ENCODE measurements at regions not wholly inside any gene's neighbourhood (a gene's known extent, or its start where the extent isn't known, plus 50 kb on each side); places are given as distances from the start of the nearest gene placed in this dataset.

DNA sequence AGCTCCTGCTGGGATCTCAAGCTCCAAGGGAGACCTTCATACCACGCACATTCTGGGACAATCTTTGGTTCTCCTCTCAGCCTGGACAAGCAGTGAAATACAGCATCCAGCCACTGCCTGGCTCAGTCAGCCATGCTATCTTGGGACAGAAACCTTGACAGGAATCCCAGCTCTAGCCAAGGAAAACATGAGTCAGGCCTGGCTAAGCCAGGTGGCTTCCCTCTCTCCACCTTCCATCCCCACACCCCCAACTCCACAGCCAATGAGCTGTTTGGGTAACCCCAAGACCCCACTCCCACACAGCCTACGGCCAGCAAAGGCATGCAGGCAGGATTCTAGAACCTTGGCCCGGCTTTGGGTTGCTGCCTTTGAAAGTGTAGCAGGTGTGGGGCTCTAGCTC lies 64.9 kb downstream of the MCFD2 start:
- DNase-seq = no peak

DNA sequence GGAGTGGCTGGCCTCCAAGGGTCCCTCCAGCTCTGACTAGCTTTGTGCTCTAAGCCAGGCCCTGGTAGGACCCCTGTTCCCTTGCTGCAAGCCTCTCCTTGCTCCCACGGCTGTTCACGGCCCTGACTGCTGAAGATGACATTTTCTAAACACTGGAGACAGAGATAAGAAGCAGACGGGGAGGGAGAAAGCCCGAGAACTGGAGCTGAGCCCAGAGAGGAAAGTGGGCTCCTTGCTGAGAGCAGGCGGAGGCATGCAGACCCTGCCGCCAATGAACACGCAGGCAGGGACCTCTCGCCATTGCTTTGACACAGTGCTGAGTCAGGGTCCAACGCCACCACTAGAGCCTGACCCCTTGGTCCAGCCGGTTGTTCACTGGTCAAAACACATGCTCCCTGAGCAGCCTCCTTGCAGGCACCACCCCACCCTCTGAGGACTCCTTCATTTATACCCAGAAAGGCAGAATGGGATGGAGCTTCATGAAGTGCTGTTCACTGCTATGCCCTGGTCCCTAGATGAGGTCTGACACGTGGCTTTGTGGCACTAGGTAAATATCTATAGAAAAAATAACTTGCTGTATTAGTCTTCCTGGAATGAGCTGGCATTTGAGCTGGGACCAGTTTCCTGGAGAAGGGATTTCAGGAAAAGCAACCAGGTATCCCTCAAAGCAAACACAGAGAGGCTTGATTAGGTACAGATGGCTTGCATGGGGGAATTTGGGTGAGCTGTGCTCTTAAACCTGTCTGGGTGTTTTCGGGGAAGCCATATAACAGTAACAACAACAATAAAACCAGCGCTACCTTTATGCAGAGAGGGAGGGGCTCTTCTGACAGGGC lies 65.7 kb downstream of the MCFD2 start:
- DNase-seq = no peak

DNA sequence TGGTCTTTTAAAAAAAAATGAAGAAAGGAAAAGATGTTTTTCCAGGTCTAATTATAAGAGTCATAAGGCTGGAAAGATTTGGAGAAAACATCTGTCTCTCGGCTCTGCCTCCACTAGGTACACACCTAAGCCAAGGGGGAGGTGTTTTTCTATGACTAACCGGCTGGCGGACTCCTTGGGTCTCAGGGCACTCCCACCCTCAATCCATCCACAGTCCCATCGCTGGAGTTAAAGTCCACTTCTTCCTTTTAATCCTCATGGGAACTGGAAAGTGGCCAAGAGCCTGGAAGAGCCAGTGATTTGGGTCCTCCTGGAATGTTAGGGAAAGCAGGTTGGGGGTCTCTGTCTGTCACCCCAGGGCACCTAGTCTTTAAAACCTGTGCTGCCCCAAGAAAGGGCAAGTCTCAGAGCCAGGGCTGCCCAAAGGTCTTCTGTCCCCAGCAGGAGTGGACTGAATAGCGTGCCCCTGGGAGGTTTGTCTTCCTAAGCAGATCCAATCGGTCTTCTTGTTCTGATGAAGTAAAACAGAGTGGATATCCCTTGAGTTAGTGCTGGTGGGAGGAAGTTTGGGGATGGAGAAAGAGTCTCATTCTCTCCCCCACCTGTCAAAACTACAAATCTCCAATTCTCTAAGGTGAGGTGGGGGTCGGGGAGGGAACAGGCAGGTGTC lies 66.4 kb downstream of the MCFD2 start:
- peak in 1 of 2 experiments; percentile 19 for DNase-seq

DNA sequence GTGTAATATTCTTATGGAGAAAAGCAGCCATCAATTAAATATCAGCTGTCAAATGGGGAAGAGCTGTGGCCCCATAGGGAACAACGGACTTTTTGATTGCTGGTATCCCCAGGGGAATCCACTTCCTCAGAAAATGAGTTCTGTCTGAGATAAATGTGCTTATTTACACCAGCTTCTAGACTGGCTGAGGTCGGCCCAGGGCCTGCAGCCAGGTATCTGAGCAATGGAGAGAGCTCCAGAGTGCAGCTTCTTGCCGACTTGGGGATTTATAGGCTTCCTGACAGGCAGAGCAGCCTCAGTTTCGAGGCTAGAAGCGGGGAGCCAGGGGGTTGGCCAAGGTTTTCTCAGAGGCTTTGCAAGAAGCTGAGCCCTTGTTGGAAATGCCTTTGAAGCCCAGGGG lies 67.2 kb downstream of the MCFD2 start:
- DNase-seq = peak in 1 of 2 experiments; percentile 17

DNA sequence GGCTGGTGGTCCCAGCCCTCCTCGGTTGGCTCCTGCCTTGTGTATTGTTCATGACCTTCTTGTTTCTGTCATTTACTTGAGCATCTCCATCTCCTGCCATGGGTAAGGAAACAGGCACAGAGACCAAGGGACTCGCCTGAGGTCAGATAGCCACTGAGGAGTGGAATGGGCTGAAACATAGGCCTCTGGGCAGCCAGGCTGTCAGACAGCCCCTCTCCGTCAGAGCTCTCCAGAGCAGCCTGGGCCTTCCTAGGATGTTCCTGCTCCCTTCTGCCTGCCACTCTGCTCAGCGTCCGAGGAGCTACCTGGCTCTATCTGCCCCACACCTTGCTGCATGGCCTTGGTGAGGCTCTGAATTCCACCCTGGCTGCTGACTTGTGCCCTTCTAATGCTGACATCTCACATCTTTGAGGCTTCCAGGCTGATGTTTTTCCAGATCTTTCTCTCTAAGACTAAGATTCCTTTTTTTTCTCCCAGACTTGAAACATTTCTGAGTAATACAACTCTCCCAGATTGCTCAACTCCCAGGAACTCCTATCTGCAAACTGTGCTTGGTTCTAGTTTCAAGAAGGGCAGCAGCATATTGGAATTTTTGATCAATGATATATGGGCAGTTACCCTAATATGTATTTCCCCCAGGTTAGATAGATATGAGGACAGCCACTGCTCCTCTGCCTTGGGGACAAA lies 67.7 kb downstream of the MCFD2 start:
- peak in 1 of 2 experiments; percentile 23 for DNase-seq

DNA sequence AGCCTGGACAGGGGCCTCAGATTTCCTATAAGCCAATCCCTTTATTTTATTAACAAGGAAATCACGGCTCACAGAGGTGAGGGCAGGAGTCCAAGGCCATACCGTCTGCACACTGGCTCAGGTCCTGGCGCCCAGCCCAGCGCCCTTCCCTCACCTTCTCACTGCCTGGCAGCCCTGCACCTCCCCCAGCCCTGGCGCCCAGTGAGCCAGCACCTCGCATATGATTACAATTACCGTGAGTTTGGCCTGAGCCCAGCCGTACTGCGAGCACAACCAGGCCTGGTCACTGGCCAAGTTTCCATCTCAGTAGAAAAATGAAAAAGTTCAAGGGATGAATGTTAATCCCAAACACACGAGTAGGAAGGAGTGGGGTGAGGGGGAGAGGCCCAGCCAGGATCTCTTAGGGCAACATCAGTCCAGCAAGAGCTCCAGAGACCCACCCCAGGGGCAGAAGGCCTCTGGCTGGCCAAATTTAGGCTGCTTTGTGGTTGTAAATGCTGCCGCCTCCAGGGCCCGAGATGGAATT lies 68.4 kb downstream of the MCFD2 start:
- DNase-seq = peak; percentile 56 to 92

DNA sequence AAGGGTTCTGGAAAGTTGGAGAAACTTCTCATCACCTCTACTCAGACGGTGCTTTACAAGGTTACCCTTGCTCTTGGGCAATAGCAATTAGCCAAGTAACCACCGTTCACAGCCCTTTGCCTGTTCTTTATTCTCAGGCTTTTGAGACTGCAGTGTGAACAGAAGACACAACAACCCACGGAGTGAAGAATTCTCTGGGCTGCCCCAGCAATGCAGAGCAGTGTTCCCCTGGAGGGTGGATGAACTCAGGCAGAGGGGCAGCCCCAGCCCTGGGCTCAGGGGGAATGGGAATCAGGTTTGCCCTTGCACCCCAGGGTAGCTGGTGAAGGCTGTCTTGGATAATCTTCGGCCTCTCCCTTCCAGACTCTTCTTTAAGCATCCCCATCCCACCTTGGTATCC lies 69.1 kb downstream of the MCFD2 start:
- no peak for DNase-seq

DNA sequence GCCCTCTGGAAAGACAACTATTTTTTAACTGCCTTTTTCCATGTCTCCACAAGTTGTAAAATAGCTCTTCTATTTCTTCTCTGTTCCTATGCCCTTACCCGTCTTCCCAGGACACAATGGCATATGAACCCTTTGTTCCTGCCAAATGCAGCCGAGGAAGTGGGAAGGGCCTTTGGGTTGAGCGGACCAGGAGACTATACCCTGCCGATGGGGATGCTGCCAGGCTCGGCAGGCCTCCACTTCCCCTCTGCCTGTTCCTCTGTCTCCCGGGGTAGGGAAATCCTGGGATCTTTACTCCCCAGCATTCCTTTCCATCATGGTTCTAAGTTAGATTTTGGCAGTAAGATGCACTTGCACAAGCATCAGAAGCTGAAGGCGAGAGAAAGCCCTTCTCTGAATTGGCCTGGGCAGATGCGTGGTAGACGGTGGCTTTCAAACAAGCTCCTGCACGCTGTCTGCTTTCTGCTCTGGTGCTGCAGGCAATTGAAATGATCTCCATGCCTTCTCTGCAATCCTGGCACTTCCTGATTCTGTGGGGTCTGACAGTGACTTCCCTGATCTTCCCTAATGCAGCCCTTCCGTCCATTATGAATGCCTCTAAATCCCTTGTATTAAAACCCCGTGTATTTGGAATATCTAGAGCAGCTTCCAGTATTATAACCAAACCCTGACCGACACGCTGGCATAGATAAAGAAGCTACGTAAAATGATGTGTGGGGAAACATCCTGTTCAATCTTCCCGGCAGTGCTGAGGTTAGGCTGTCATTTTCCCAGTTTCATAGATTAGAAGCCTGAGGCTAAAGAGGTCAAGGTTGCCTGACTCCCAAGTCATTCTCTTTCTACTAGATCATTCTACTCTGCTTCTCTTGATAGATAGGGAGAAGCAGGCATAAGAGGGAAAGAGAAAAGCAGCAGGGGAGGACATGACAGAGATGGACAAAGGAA lies 69.8 kb downstream of the MCFD2 start:
- DNase-seq = no peak

DNA sequence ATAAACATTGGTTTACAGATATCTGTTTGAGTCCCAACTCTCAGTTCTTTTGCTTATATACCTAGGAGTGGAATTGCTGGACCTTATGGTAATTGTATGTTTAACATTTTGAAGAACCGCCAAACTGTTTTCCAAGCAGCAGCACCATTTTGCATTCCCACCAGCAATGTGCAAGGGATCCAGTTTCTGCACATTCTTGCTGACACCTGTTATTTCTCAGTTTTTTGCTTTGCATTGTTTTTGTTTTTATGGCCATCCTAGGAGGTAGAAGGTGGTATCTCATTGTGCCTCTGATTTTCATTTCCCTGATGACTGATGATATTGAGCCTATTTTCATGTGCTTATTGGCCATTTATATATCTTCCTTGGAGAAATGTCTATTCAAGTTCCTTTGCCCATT lies 71.2 kb downstream of the MCFD2 start:
- no peak for DNase-seq

DNA sequence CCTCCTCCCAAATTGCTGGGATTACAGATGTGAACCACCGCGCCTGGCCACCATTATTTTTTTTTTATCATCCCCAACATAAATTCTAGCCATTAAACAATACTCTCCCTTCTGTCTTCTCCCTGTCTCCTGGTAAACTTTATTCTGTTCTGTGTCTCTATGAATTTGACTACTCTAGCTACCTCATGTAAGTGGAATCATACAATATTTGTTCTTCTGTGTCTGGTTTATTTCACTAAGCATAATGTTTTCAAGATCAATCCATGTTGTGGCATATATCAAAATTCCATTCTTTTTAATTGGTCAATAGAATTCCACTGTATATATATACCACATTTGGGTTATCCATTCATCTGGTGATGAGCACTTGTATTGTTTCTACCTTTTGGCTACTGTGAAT lies 71.6 kb downstream of the MCFD2 start:
- no peak for DNase-seq

DNA sequence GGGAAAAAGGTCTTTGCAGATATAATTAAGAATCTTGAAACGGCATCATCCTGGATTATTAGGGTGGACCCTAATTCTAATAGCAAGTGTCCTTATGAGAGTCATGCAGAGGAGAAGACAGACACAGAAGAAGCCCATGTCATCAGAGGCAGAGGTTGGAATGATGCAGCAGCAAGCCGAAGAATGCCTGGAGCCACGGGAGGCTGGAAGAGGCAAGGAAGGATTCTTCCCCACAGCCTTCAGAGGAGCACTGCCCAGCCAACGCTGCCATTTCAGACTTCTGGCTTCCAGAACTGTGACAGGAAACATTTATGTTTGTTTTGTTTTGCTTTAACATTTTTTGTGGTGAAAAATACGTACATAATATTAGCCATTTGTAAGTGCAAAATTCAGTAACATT lies 72.3 kb downstream of the MCFD2 start:
- DNase-seq = no peak

DNA sequence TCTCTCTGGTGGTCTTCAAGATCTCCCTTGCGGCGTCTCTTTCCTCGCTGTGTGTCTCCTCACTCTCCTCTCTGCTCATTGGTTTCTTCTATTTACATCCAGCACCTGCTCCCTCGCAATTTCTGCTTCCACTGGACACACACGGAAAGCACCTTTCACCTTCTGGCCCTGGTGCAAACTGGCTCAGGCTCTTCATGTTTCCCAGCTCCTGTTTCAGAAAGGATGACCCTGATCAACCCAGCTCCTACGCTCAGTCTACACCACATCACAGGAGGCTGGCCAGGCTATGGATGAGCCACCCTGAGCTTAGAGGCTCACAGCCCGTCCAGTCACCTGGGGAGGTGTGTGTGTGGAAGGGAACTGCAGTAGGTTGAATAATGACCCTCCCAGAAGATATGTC lies 72.7 kb downstream of the MCFD2 start:
- DNase-seq = no peak

DNA sequence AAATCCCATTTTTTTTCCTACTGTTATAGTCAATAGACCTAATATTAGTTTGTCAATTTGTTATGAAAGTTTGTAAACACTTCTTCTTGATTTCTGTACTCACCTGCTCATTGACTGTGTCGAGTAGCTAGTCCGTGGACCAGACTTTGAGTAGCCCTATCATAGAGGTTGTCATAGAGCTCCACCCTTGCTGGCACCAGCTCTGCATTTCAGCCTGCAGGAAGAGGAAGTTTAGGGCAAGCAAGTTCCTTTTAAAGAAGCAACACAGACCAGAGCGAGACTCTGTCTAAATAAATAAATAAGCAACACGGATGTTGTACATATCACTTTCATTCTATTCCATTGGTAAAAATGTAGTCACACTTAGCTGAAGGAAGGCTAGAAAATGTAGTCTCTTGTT lies 74.0 kb downstream of the MCFD2 start:
- DNase-seq = no peak

DNA sequence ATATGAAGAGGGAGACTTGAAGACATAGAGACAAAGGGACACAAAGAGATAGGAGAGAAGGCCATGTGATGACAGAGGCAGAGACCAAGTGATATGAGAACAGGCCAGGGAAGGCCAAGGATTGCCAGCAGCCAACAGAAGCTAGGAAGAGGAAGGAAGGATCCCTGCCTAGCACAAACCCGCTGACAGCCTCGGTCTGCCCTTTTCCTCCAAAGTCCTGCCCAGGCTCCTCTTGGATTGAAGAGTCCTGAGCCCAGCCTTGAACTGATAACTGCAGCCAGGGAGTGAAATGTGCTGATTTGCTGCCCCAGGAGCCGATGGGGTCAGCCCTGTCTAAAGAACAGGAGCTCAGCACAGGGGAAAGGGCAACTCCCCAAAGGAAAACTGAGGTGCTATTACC lies 76.6 kb downstream of the MCFD2 start:
- no peak for DNase-seq

DNA sequence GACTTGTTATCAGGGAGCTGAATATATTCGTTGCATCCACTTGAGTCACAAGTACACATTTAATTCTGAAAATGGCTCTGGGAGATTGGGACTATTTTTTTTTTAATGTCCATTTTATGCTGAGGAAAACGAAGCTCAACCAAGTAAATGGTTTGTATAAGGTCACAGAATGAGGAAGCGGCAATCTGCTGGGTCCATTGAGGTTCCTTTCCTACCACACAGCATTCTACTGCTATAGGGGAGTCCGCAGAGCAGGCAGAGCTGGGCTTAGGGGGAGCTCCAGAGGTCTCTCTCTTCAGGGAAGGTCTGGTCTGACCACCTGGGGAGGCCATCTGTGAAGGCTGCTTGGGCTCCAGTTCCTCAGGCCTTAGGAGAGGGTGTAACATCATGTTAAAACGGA lies 77.9 kb downstream of the MCFD2 start:
- no peak for DNase-seq

DNA sequence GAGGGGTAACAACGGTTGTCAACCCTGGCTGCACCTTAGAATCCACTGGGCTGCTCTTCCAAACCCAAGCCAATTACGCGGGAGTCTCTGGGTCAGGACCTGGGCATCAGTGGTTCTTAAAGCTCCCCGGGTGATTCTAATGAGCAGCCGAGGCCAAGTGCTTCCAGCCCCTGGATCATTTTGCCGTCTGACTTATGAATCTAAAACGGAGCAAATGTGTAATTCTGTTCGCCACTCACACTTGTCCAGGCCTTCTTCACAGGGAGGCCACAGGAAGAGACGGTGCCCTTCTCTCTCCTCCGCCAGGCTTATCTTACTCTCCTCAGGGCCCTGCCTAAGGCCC lies 78.5 kb downstream of the MCFD2 start:
- no peak for DNase-seq

DNA sequence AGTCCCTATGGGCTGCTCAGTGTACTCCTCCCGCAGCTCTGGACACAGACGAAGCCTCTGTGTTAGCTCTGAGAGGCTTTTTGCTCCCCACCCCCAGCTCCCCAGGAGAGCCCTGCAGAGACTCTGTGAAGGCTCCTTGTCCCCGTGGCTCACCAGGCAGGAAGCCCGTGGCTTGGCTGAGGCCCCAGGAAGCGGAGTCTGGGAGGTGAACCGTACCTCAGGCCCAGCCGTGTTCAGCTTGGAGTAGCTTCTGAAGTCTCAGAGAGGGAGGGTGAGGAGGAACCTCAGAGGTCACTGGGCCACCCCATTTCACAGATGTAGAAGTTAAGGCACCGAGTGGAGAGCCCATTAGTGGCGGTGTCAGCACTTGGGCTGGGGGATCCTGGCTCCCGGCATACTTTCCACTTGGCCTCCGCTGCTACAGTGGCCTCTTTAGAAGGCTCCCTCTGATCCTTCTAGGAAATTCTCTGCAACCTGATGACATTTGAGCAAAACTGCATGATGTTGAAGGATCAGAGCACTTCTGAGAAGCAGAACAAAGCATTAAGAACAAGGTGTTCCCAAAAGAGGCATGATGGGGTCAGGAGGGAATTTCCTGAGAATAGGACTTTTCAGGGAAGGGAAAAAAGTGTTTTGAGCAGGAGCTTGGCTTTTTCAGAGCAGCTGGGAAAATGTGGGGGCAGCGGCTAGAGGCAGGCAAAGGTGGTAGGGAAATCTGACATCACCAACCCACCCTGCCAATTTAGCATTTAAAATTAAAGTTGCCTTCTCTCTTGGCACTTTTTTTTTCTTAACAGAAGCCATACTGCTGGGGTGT lies 79.1 kb downstream of the MCFD2 start:
- no peak for DNase-seq

DNA sequence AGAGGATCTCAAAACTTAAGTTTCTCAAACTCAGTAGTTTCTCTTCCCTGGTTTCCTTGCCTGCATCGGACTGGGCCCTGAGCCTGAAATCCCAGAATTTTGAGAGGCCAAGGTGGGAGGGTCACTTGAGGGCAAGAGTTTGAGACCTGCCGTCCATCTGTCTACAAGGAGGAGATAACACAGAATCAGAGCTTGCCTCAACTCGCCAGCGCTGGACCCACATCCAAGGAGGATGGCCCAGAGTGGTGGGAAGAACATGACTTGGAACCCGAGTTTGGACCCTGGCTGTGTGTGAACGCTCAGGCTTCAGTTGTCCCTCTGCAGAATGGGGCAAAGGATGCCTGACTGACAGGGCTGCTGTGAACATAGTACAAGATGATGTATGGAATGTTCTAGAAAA lies 80.1 kb downstream of the MCFD2 start:
- no peak for DNase-seq

DNA sequence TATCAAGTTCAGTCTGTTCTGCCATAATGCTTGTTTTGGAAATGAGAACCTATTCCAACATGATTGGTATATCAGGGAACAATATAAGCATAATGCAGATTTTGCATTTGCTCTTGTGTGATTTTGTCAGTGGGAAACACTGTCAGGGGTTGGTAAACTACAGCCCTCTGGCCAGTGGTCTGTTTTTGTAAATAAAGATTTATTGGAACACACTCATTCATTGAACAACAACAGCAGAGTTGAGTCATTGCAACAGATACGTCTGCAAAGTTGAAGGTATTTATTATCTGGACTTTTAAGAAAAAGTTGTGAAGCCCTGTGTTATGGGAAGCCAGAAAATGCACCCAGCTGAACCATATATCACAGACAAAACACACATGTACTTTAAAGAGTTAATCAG lies 83.1 kb downstream of the MCFD2 start:
- DNase-seq = no peak

DNA sequence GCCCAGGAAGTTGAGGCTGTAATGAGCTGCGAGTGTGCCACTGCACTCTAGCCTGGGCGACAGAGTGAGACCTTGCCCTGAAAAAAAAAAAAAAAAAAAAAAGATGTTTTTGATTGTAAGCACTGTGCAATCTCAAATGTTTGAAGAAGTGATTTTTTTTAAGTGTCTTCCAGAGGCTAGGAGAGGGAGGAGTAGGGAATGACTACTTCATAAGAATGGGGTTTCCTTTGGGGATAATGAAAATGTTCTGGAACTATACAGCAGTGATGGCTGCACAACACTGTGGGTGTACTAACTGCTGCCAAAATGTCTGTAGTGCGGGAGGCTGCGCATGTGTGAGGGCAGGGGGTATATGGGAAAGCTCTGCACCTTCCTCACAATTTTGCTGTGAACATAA lies 83.7 kb downstream of the MCFD2 start:
- DNase-seq = no peak

DNA sequence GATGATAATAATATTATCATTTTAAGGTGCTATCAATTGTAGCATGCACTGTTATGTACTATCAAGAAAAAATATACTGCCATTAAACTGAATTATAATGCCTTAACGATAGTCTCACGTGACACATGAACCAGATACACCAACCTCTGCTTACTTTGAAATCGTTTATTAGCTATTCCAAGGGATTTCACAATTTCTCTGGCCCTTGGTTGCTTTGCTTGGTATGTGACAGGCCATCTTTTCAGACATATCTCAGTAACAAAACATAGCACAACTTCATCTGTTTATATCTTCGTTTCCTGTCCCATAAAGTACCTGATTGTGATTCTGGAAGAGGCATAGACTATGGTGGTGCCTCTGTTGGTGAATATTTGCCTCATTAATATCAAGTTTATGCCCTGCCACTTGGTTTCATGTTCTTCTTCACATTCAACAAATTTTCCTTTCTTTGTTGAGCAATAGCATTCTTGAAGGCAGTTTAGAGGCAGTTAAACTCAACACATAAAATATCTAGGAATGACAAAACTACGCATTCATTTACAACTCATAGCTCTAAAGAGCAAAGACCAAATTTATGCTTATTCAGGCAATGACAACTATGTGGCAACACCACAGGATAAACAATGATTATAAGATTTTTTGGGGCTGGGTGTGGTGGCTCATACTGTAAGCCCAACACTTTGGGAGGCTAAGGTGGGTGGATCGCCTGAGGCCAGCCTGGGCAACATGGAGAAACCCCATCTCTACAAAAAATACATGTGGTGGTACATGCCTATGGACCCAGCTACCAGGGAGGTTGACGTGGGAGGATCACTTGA lies 84.3 kb downstream of the MCFD2 start:
- DNase-seq = no peak
